Mesendoderm (in vitro differentiated cells): ENCODE measurements at regions not wholly inside any gene's neighbourhood (a gene's known extent, or its start where the extent isn't known, plus 50 kb on each side); places are given as distances from the start of the nearest gene placed in this dataset.

Experiments
- DNase-seq: peaks from one replicate; pipeline ENCODE4 v3.0.0; 2013
- H2AK5ac ChIP-seq: 2 replicates; pipeline ENCODE4 v1.6.1; 2013; ENCODE audit warnings: low read length, inconsistent platforms
- H2BK120ac ChIP-seq: 2 replicates; pipeline ENCODE4 v1.6.1; 2013; ENCODE audit warnings: low read depth, mild to moderate bottlenecking, low read length, moderate library complexity, mixed read lengths
- H2BK15ac ChIP-seq: replicated peaks from 2 replicates; pipeline ENCODE4 v1.6.1; 2013; ENCODE audit warnings: low read depth, mild to moderate bottlenecking, moderate library complexity
- H2BK5ac ChIP-seq: 2 replicates; pipeline ENCODE4 v1.6.1; 2013; ENCODE audit warnings: low read length, inconsistent platforms
- H3K18ac ChIP-seq: 2 replicates; pipeline ENCODE4 v1.6.1; 2013; ENCODE audit warnings: mild to moderate bottlenecking, low read length, mixed read lengths
- H3K23ac ChIP-seq: one replicate; pipeline ENCODE4 v1.6.1; 2013; ENCODE audit warnings: low read length
- H3K27ac ChIP-seq: 2 replicates; pipeline ENCODE4 v1.5.1; 2013; ENCODE audit warnings: low read depth, mild to moderate bottlenecking, inconsistent platforms, low read length, moderate library complexity
- H3K27me3 ChIP-seq: 2 replicates; pipeline ENCODE4 v1.6.1; 2013; ENCODE audit warnings: low read length, control low read depth, mild to moderate bottlenecking, inconsistent platforms; ENCODE audit not compliant: insufficient read depth, poor library complexity
- H3K36me3 ChIP-seq: 2 replicates; pipeline ENCODE4 v1.6.1; 2013; ENCODE audit warnings: low read length, inconsistent platforms; ENCODE audit not compliant: control insufficient read depth, insufficient read depth
- H3K4ac ChIP-seq: one replicate; pipeline ENCODE4 v1.6.1; 2013; ENCODE audit warnings: low read depth, mild to moderate bottlenecking, low read length, moderate library complexity
- H3K4me1 ChIP-seq: 2 replicates; pipeline ENCODE4 v1.6.1; 2013; ENCODE audit warnings: low read depth, low read length, inconsistent platforms; ENCODE audit not compliant: control insufficient read depth
- H3K4me2 ChIP-seq: 2 replicates; pipeline ENCODE4 v1.6.1; 2013; ENCODE audit warnings: low read length
- H3K4me3 ChIP-seq: 2 replicates; pipeline ENCODE4 v1.5.1; 2013; ENCODE audit warnings: mild to moderate bottlenecking, low read length
- H3K56ac ChIP-seq: one replicate; pipeline ENCODE4 v1.6.1; 2013; ENCODE audit warnings: low read length
- H3K79me1 ChIP-seq: 2 replicates; pipeline ENCODE4 v1.6.1; 2013; ENCODE audit warnings: low read length, inconsistent platforms
- H3K79me2 ChIP-seq: 2 replicates; pipeline ENCODE4 v1.6.1; 2013; ENCODE audit warnings: mild to moderate bottlenecking, low read length; ENCODE audit not compliant: control insufficient read depth, insufficient read depth
- H3K9ac ChIP-seq: 2 replicates; pipeline ENCODE4 v1.6.1; 2013; ENCODE audit warnings: low read length, inconsistent platforms
- H4K5ac ChIP-seq: one replicate; pipeline ENCODE4 v1.6.1; 2013; ENCODE audit warnings: low read length
- H4K8ac ChIP-seq: one replicate; pipeline ENCODE4 v1.6.1; 2013; ENCODE audit warnings: low read depth, mild to moderate bottlenecking, control low read depth, low read length, moderate library complexity
- WGBS: extraction: QIAGEN DNeasy Blood & Tissue Kit; methylation state at CpG from one replicate; pipeline ENCODE4 v1.1.7; 2013; ENCODE audit warnings: low lambda C conversion rate, missing lambda C conversion rate; ENCODE audit not compliant: insufficient coverage; ENCODE audit errors: extremely low coverage; 5-methylcytosine and 5-hydroxymethylcytosine counted together

GRCh38 chr10:128879030-128879429 lies 588.0 kb upstream of the MGMT start:
- Histone ChIP-seq H3K79me2 (no peaks in the 10 kb centered on the region), H3K4me2 (no peak overlapping the region), H3K27ac (no peak overlapping the region), H3K9ac (no peak overlapping the region), H4K8ac (no peak overlapping the region), H3K79me1 (no peaks in the 10 kb centered on the region), H2BK5ac (no peak overlapping the region), H4K5ac (no peak overlapping the region), H2BK15ac (no peak overlapping the region), H3K36me3 (no peaks in the 10 kb centered on the region), H3K27me3 (no peaks in the 10 kb centered on the region), H2AK5ac (no peak overlapping the region), H3K18ac (no peak overlapping the region), H3K4ac (no peak overlapping the region), H3K56ac (no peak overlapping the region), H3K23ac (no peak overlapping the region), H2BK120ac (no peak overlapping the region), H3K4me1 (no peaks in the 10 kb centered on the region), H3K4me3 (no peak overlapping the region)
- DNase-seq: no peak
- no CpG with 5 or more reads among the region's 3 CpGs for WGBS

GRCh38 chr10:128879441-128880140 lies 587.5 kb upstream of the MGMT start:
- Histone ChIP-seq H3K79me2 (no peaks in the 10 kb centered on the region), H3K56ac (no peak overlapping the region), H3K4ac (no peak overlapping the region), H2AK5ac (no peak overlapping the region), H3K18ac (no peak overlapping the region), H4K5ac (no peak overlapping the region), H3K36me3 (no peaks in the 10 kb centered on the region), H3K4me2 (no peak overlapping the region), H3K79me1 (no peaks in the 10 kb centered on the region), H3K4me3 (no peak overlapping the region), H2BK5ac (no peak overlapping the region), H3K27ac (no peak overlapping the region), H3K4me1 (no peaks in the 10 kb centered on the region), H3K9ac (no peak overlapping the region), H3K27me3 (no peaks in the 10 kb centered on the region), H2BK15ac (no peak overlapping the region), H3K23ac (no peak overlapping the region), H4K8ac (no peak overlapping the region), H2BK120ac (no peak overlapping the region)
- WGBS: no CpG with 5 or more reads among the region's 4 CpGs
- DNase-seq: no peak

GRCh38 chr10:128880159-128880725 lies 586.8 kb upstream of the MGMT start:
- Histone ChIP-seq H3K79me2 (no peaks in the 10 kb centered on the region), H3K23ac (no peak overlapping the region), H3K4ac (no peak overlapping the region), H2AK5ac (no peak overlapping the region), H3K79me1 (no peaks in the 10 kb centered on the region), H3K4me3 (no peak overlapping the region), H2BK5ac (no peak overlapping the region), H3K27me3 (no peaks in the 10 kb centered on the region), H3K36me3 (no peaks in the 10 kb centered on the region), H2BK120ac (no peak overlapping the region), H3K18ac (no peak overlapping the region), H4K5ac (no peak overlapping the region), H2BK15ac (no peak overlapping the region), H3K27ac (no peak overlapping the region), H4K8ac (no peak overlapping the region), H3K4me2 (no peak overlapping the region), H3K4me1 (no peaks in the 10 kb centered on the region), H3K9ac (no peak overlapping the region), H3K56ac (no peak overlapping the region)
- no peak for DNase-seq
- WGBS: no CpG with 5 or more reads among the region's 4 CpGs

GRCh38 chr10:128881086-128881485 lies 586.0 kb upstream of the MGMT start:
- Histone ChIP-seq H3K4me2 (no peak overlapping the region), H3K27ac (no peak overlapping the region), H4K8ac (no peak overlapping the region), H2BK120ac (no peak overlapping the region), H3K9ac (no peak overlapping the region), H3K79me2 (no peaks in the 10 kb centered on the region), H2BK15ac (no peak overlapping the region), H3K79me1 (no peaks in the 10 kb centered on the region), H4K5ac (no peak overlapping the region), H3K23ac (no peak overlapping the region), H3K36me3 (no peaks in the 10 kb centered on the region), H3K56ac (no peak overlapping the region), H3K18ac (no peak overlapping the region), H3K27me3 (no peaks in the 10 kb centered on the region), H3K4me3 (no peak overlapping the region), H2AK5ac (no peak overlapping the region), H2BK5ac (no peak overlapping the region), H3K4ac (no peak overlapping the region), H3K4me1 (no peaks in the 10 kb centered on the region)
- WGBS: no CpG with 5 or more reads among the region's 3 CpGs
- no peak for DNase-seq

GRCh38 chr10:128883231-128884032 lies 583.6 kb upstream of the MGMT start:
- Histone ChIP-seq H3K4me2 (no peak overlapping the region), H3K36me3 (no peaks in the 10 kb centered on the region), H3K4me3 (no peak overlapping the region), H3K56ac (no peak overlapping the region), H3K4ac (no peak overlapping the region), H3K27me3 (no peaks in the 10 kb centered on the region), H3K18ac (no peak overlapping the region), H4K8ac (no peak overlapping the region), H3K9ac (no peak overlapping the region), H2BK15ac (no peak overlapping the region), H3K4me1 (no peaks in the 10 kb centered on the region), H4K5ac (no peak overlapping the region), H3K27ac (no peak overlapping the region), H2AK5ac (no peak overlapping the region), H2BK120ac (no peak overlapping the region), H2BK5ac (no peak overlapping the region), H3K79me2 (no peaks in the 10 kb centered on the region), H3K79me1 (no peaks in the 10 kb centered on the region), H3K23ac (no peak overlapping the region)
- WGBS: no CpG with 5 or more reads among the region's 13 CpGs
- no peak for DNase-seq
